ENCODE measurements at regions not wholly inside any gene's neighbourhood (a gene's known extent, or its start where the extent isn't known, plus 50 kb on each side); places are given as distances from the start of the nearest gene placed in this dataset.

- H3K27me3 ChIP-seq (ENCODE audit: control insufficient read depth in 5 of 5, insufficient read depth in 4 of 5, low read length in 5 of 5): peaks cover 0 to 3% (median 0%) of the 10 kb centered on the region in 5 donors
- no peak overlapping the region for H3K4me3 ChIP-seq (ENCODE audit: low read depth in 1 of 5, low read length in 5 of 5)
- no peak overlapping the region for H3K27ac ChIP-seq (ENCODE audit: low read depth, low read length)
- peaks cover 0 to 4% (median 0%) of the 10 kb centered on the region in 5 donors for H3K4me1 ChIP-seq (ENCODE audit: control insufficient read depth in 5 of 5, insufficient read depth in 5 of 5, low read length in 5 of 5)
- no peak overlapping the region for H3K9ac ChIP-seq (ENCODE audit: low read length in 5 of 5)
- no peaks in the 10 kb centered on the region for H3K9me3 ChIP-seq (ENCODE audit: control insufficient read depth in 5 of 5, low read length in 5 of 5)
- no peaks in the 10 kb centered on the region for H3K36me3 ChIP-seq (ENCODE audit: control insufficient read depth in 5 of 5, insufficient read depth in 5 of 5, low read length in 5 of 5)
Measured at GRCh38 chr14:51575349-51576116, 76.2 kb upstream of the FRMD6 start.

- Histone ChIP-seq H3K9ac (ENCODE audit: low read length in 5 of 5) (no peak overlapping the region), H3K4me1 (ENCODE audit: control insufficient read depth in 5 of 5, insufficient read depth in 5 of 5, low read length in 5 of 5) (peaks cover 0 to 4% (median 0%) of the 10 kb centered on the region in 5 donors), H3K27me3 (ENCODE audit: control insufficient read depth in 5 of 5, insufficient read depth in 4 of 5, low read length in 5 of 5) (peaks cover 0 to 3% (median 0%) of the 10 kb centered on the region in 5 donors), H3K4me3 (ENCODE audit: low read depth in 1 of 5, low read length in 5 of 5) (no peak overlapping the region), H3K9me3 (ENCODE audit: control insufficient read depth in 5 of 5, low read length in 5 of 5) (no peaks in the 10 kb centered on the region), H3K27ac (ENCODE audit: low read depth, low read length) (no peak overlapping the region), H3K36me3 (ENCODE audit: control insufficient read depth in 5 of 5, insufficient read depth in 5 of 5, low read length in 5 of 5) (no peaks in the 10 kb centered on the region)
Measured at GRCh38 chr14:51576117-51576430, 75.6 kb upstream of the FRMD6 start.

GRCh38 chr14:51576879-51577278, 74.8 kb upstream of the FRMD6 start:
- no peak overlapping the region for H3K27ac ChIP-seq (ENCODE audit: low read depth, low read length)
- no peak overlapping the region for H3K9ac ChIP-seq (ENCODE audit: low read length in 5 of 5)
- no peak overlapping the region for H3K4me3 ChIP-seq (ENCODE audit: low read depth in 1 of 5, low read length in 5 of 5)
- H3K27me3 ChIP-seq (ENCODE audit: control insufficient read depth in 5 of 5, insufficient read depth in 4 of 5, low read length in 5 of 5): peaks cover 0 to 3% (median 0%) of the 10 kb centered on the region in 5 donors
- no peaks in the 10 kb centered on the region for H3K36me3 ChIP-seq (ENCODE audit: control insufficient read depth in 5 of 5, insufficient read depth in 5 of 5, low read length in 5 of 5)
- H3K9me3 ChIP-seq (ENCODE audit: control insufficient read depth in 5 of 5, low read length in 5 of 5): no peaks in the 10 kb centered on the region
- H3K4me1 ChIP-seq (ENCODE audit: control insufficient read depth in 5 of 5, insufficient read depth in 5 of 5, low read length in 5 of 5): peaks cover 0 to 4% (median 0%) of the 10 kb centered on the region in 5 donors

GRCh38 chr14:51578853-51579252, 72.9 kb upstream of the FRMD6 start:
- Histone ChIP-seq H3K9ac (ENCODE audit: low read length in 5 of 5) (no peak overlapping the region), H3K4me1 (ENCODE audit: control insufficient read depth in 5 of 5, insufficient read depth in 5 of 5, low read length in 5 of 5) (peaks cover 0 to 4% (median 0%) of the 10 kb centered on the region in 5 donors), H3K4me3 (ENCODE audit: low read depth in 1 of 5, low read length in 5 of 5) (no peak overlapping the region), H3K27ac (ENCODE audit: low read depth, low read length) (no peak overlapping the region), H3K9me3 (ENCODE audit: control insufficient read depth in 5 of 5, low read length in 5 of 5) (no peaks in the 10 kb centered on the region), H3K36me3 (ENCODE audit: control insufficient read depth in 5 of 5, insufficient read depth in 5 of 5, low read length in 5 of 5) (no peaks in the 10 kb centered on the region), H3K27me3 (ENCODE audit: control insufficient read depth in 5 of 5, insufficient read depth in 4 of 5, low read length in 5 of 5) (peaks cover 0 to 3% (median 0%) of the 10 kb centered on the region in 5 donors)

- no peak overlapping the region for H3K4me3 ChIP-seq (ENCODE audit: low read depth in 1 of 5, low read length in 5 of 5)
- no peaks in the 10 kb centered on the region for H3K36me3 ChIP-seq (ENCODE audit: control insufficient read depth in 5 of 5, insufficient read depth in 5 of 5, low read length in 5 of 5)
- H3K9me3 ChIP-seq (ENCODE audit: control insufficient read depth in 5 of 5, low read length in 5 of 5): no peaks in the 10 kb centered on the region
- peaks cover 0 to 2% (median 0%) of the 10 kb centered on the region in 5 donors for H3K27me3 ChIP-seq (ENCODE audit: control insufficient read depth in 5 of 5, insufficient read depth in 4 of 5, low read length in 5 of 5)
- no peak overlapping the region for H3K9ac ChIP-seq (ENCODE audit: low read length in 5 of 5)
- H3K27ac ChIP-seq (ENCODE audit: low read depth, low read length): no peak overlapping the region
- peaks cover 0 to 4% (median 0%) of the 10 kb centered on the region in 5 donors for H3K4me1 ChIP-seq (ENCODE audit: control insufficient read depth in 5 of 5, insufficient read depth in 5 of 5, low read length in 5 of 5)
Measured at GRCh38 chr14:51581017-51581881, 70.5 kb upstream of the FRMD6 start.

GRCh38 chr14:51582437-51582836, 69.3 kb upstream of the FRMD6 start:
- Histone ChIP-seq H3K27ac (ENCODE audit: low read depth, low read length) (no peak overlapping the region), H3K27me3 (ENCODE audit: control insufficient read depth in 5 of 5, insufficient read depth in 4 of 5, low read length in 5 of 5) (peaks cover 0 to 2% (median 0%) of the 10 kb centered on the region in 5 donors), H3K9me3 (ENCODE audit: control insufficient read depth in 5 of 5, low read length in 5 of 5) (no peaks in the 10 kb centered on the region), H3K36me3 (ENCODE audit: control insufficient read depth in 5 of 5, insufficient read depth in 5 of 5, low read length in 5 of 5) (no peaks in the 10 kb centered on the region), H3K4me3 (ENCODE audit: low read depth in 1 of 5, low read length in 5 of 5) (no peak overlapping the region), H3K4me1 (ENCODE audit: control insufficient read depth in 5 of 5, insufficient read depth in 5 of 5, low read length in 5 of 5) (peaks cover 0 to 4% (median 0%) of the 10 kb centered on the region in 5 donors), H3K9ac (ENCODE audit: low read length in 5 of 5) (no peak overlapping the region)

- Histone ChIP-seq H3K9me3 (ENCODE audit: control insufficient read depth in 5 of 5, low read length in 5 of 5) (no peaks in the 10 kb centered on the region), H3K4me3 (ENCODE audit: low read depth in 1 of 5, low read length in 5 of 5) (no peak overlapping the region), H3K27ac (ENCODE audit: low read depth, low read length) (no peak overlapping the region), H3K27me3 (ENCODE audit: control insufficient read depth in 5 of 5, insufficient read depth in 4 of 5, low read length in 5 of 5) (no peaks in the 10 kb centered on the region), H3K4me1 (ENCODE audit: control insufficient read depth in 5 of 5, insufficient read depth in 5 of 5, low read length in 5 of 5) (no peaks in the 10 kb centered on the region), H3K36me3 (ENCODE audit: control insufficient read depth in 5 of 5, insufficient read depth in 5 of 5, low read length in 5 of 5) (no peaks in the 10 kb centered on the region), H3K9ac (ENCODE audit: low read length in 5 of 5) (no peak overlapping the region)
Measured at GRCh38 chr14:51585055-51585454, 66.7 kb upstream of the FRMD6 start.

- Histone ChIP-seq H3K27ac (ENCODE audit: low read depth, low read length) (no peak overlapping the region), H3K9ac (ENCODE audit: low read length in 5 of 5) (no peak overlapping the region), H3K27me3 (ENCODE audit: control insufficient read depth in 5 of 5, insufficient read depth in 4 of 5, low read length in 5 of 5) (peaks cover 0 to 3% (median 0%) of the 10 kb centered on the region in 5 donors)
Measured at GRCh38 chr14:51592836-51593235, 58.9 kb upstream of the FRMD6 start.

GRCh38 chr14:51593397-51593796, 58.3 kb upstream of the FRMD6 start:
- H3K9ac ChIP-seq (ENCODE audit: low read length in 5 of 5): no peak overlapping the region
- no peaks in the 10 kb centered on the region for H3K4me1 ChIP-seq (ENCODE audit: control insufficient read depth in 5 of 5, insufficient read depth in 5 of 5, low read length in 5 of 5)
- no peak overlapping the region for H3K27ac ChIP-seq (ENCODE audit: low read depth, low read length)
- H3K27me3 ChIP-seq (ENCODE audit: control insufficient read depth in 5 of 5, insufficient read depth in 4 of 5, low read length in 5 of 5): peaks cover 0 to 3% (median 0%) of the 10 kb centered on the region in 5 donors
- no peaks in the 10 kb centered on the region for H3K36me3 ChIP-seq (ENCODE audit: control insufficient read depth in 5 of 5, insufficient read depth in 5 of 5, low read length in 5 of 5)
- H3K9me3 ChIP-seq (ENCODE audit: control insufficient read depth in 5 of 5, low read length in 5 of 5): no peaks in the 10 kb centered on the region
- no peak overlapping the region for H3K4me3 ChIP-seq (ENCODE audit: low read depth in 1 of 5, low read length in 5 of 5)

More at GRCh38 chr14:51592836-51593235, 58.9 kb upstream of the FRMD6 start:
- Histone ChIP-seq H3K4me1 (ENCODE audit: control insufficient read depth in 5 of 5, insufficient read depth in 5 of 5, low read length in 5 of 5) (no peaks in the 10 kb centered on the region), H3K4me3 (ENCODE audit: low read depth in 1 of 5, low read length in 5 of 5) (no peak overlapping the region), H3K9me3 (ENCODE audit: control insufficient read depth in 5 of 5, low read length in 5 of 5) (no peaks in the 10 kb centered on the region), H3K36me3 (ENCODE audit: control insufficient read depth in 5 of 5, insufficient read depth in 5 of 5, low read length in 5 of 5) (no peaks in the 10 kb centered on the region)

- Histone ChIP-seq H3K4me1 (ENCODE audit: control insufficient read depth in 5 of 5, insufficient read depth in 5 of 5, low read length in 5 of 5) (peaks cover 0 to 7% (median 0%) of the 10 kb centered on the region in 5 donors), H3K27me3 (ENCODE audit: control insufficient read depth in 5 of 5, insufficient read depth in 4 of 5, low read length in 5 of 5) (peaks cover 0 to 3% (median 0%) of the 10 kb centered on the region in 5 donors), H3K9ac (ENCODE audit: low read length in 5 of 5) (no peak overlapping the region), H3K36me3 (ENCODE audit: control insufficient read depth in 5 of 5, insufficient read depth in 5 of 5, low read length in 5 of 5) (no peaks in the 10 kb centered on the region), H3K9me3 (ENCODE audit: control insufficient read depth in 5 of 5, low read length in 5 of 5) (no peaks in the 10 kb centered on the region), H3K27ac (ENCODE audit: low read depth, low read length) (no peak overlapping the region), H3K4me3 (ENCODE audit: low read depth in 1 of 5, low read length in 5 of 5) (no peak overlapping the region)
Measured at GRCh38 chr14:51595881-51596455, 55.7 kb upstream of the FRMD6 start.

Data from subcutaneous abdominal adipose tissue (tissue), 5 donors.